K562 (cell line): ENCODE measurements at regions not wholly inside any gene's neighbourhood (a gene's known extent, or its start where the extent isn't known, plus 50 kb on each side); places are given as distances from the start of the nearest gene placed in this dataset.

Experiments used
- ATAC-seq: fragments of 200-7000 bp; cut with Tn5 transposase; 3 replicates; pipeline ENCODE4 v1.9.1; 2020; ENCODE audit warnings: moderate library complexity
- BruUV-seq: library from RNA; stranded (reverse); fragments of 400-500 nt; replicated peaks from 2 replicates; lab custom pipeline; 2021; lab: Mats Ljungman, UMichigan
- CTCF ChIA-PET: fragments of 300-600 bp; formaldehyde crosslinking; extraction: SDS; loops from one replicate; lab custom pipeline; 2021; ENCODE audit warnings: low intra/inter-chr PET ratio; lab: Yijun Ruan, JAX
- POLR2A ChIA-PET: fragments of 300-600, 350-650 bp; sonication (Branson Sonifier 250); formaldehyde crosslinking; extraction: SDS; loops from one replicate; lab custom pipeline; 2021; ENCODE audit warnings: antibody characterized with exemption, inconsistent platforms; lab: Yijun Ruan, JAX
- DNase-seq, 4 experiments: peaks; one replicate each; pipeline versions ENCODE4 v3.0.0 to v3.0.0-alpha.2; 2011 to 2018; ENCODE audit warnings: low spot score in 3 of 4, mixed read lengths in 3 of 4; ENCODE audit errors: extremely low read depth in 1 of 4
- FAIRE-seq: peaks from 2 replicates; lab custom pipeline; 2011; peaks lifted over from hg19 to GRCh38; lab: Jason Lieb, UNC
- H2AFZ ChIP-seq: 2 replicates; pipeline ENCODE4 v1.6.0; 2011; ENCODE audit warnings: low read depth, low read length, control low read depth, inconsistent platforms
- H3K27ac ChIP-seq: fragments of 200-600 bp; 3 replicates; pipeline ENCODE4 v1.8.0; 2011; ENCODE audit warnings: low read depth, mild to moderate bottlenecking, control low read depth, inconsistent platforms, low read length, moderate library complexity, mixed read lengths; ENCODE audit errors: extremely low read depth
- H3K27me3 ChIP-seq, 2 experiments: fragments of 300-600 bp in 1 of 2; 2 replicates in 1 of 2; 3 replicates in 1 of 2; pipeline versions ENCODE4 v1.6.0 to v1.8.0; 2011; ENCODE audit warnings: inconsistent platforms in 2 of 2, low read length in 2 of 2, mild to moderate bottlenecking in 1 of 2, mixed read lengths in 1 of 2, moderate library complexity in 1 of 2; ENCODE audit not compliant: control insufficient read depth in 2 of 2, insufficient read depth in 2 of 2
- H3K36me3 ChIP-seq: fragments of 300-600 bp; 3 replicates; pipeline ENCODE4 v1.8.0; 2011; ENCODE audit warnings: mild to moderate bottlenecking, low read length, inconsistent platforms; ENCODE audit not compliant: control insufficient read depth, insufficient read depth
- H3K4me1 ChIP-seq, 2 experiments: fragments of 200-600 bp in 1 of 2; replicated peaks in 1 of 2; 2 replicates in 1 of 2; 3 replicates in 1 of 2; pipeline versions ENCODE4 v1.5.1 to v1.8.0; 2011; ENCODE audit warnings: inconsistent platforms in 2 of 2, low read length in 2 of 2, mild to moderate bottlenecking in 1 of 2, mixed read lengths in 1 of 2, moderate library complexity in 1 of 2; ENCODE audit not compliant: control insufficient read depth in 2 of 2, insufficient read depth in 2 of 2
- H3K4me2 ChIP-seq: 2 replicates; pipeline ENCODE4 v1.6.1; 2011; ENCODE audit warnings: low read length, control low read depth, inconsistent platforms, mixed read lengths; ENCODE audit not compliant: insufficient read depth
- H3K4me3 ChIP-seq: fragments of 200-600 bp; sonication (generic), shearing (Covaris generic); 2 replicates; pipeline ENCODE4 v1.5.1; 2016; ENCODE audit warnings: control low read depth, inconsistent platforms
- H3K79me2 ChIP-seq: fragments of 200-600 bp; 3 replicates; pipeline ENCODE4 v1.8.0; 2011; ENCODE audit warnings: low read length, inconsistent platforms; ENCODE audit not compliant: control insufficient read depth, insufficient read depth
- H3K9ac ChIP-seq, 2 experiments: 2 replicates each; pipeline versions ENCODE4 v1.6.0 to v1.6.1; 2011; ENCODE audit warnings: low read depth in 2 of 2, low read length in 2 of 2, control low read depth in 1 of 2, inconsistent platforms in 1 of 2, mild to moderate bottlenecking in 1 of 2, mixed read lengths in 1 of 2; ENCODE audit not compliant: insufficient read depth in 1 of 2
- H3K9me1 ChIP-seq: one replicate; pipeline ENCODE4 v1.6.0; 2011; ENCODE audit warnings: inconsistent platforms, mild to moderate bottlenecking, low read length, moderate library complexity; ENCODE audit not compliant: control insufficient read depth, insufficient read depth
- H3K9me3 ChIP-seq: replicated peaks from 2 replicates; pipeline ENCODE4 v1.5.1; 2011; ENCODE audit warnings: low read depth, low read length, inconsistent platforms; ENCODE audit not compliant: control insufficient read depth, insufficient read depth
- H4K20me1 ChIP-seq: replicated peaks from 2 replicates; pipeline ENCODE4 v1.6.1; 2011; ENCODE audit warnings: low read length, inconsistent platforms, mixed read lengths; ENCODE audit not compliant: control insufficient read depth, insufficient read depth
- CTCF ChIP-seq, 3 experiments: IDR thresholded peaks in 2 of 3; conservative IDR thresholded peaks in 1 of 3; 2 replicates each; pipeline ENCODE4 v1.5.1; 2011 to 2012; ENCODE audit warnings: low read length in 3 of 3, mild to moderate bottlenecking in 3 of 3, control low read depth in 2 of 3, improper control_type of control experiment in 1 of 3, inconsistent platforms in 1 of 3, low read depth in 1 of 3, mixed read lengths in 1 of 3, moderate library complexity in 1 of 3; ENCODE audit not compliant: insufficient read depth in 2 of 3
- NR2C1 ChIP-seq, 2 experiments: fragments of 450-650 bp; IDR thresholded peaks; 2 replicates each; pipeline ENCODE4 v1.6.1; 2017; ENCODE audit warnings: mild to moderate bottlenecking in 2 of 2, antibody characterized with exemption in 1 of 2, inconsistent platforms in 1 of 2, missing compliant biosample characterization in 1 of 2, missing genetic modification characterization in 1 of 2
- in situ Hi-C: fragments of 300-500 bp; cut with MboI; formaldehyde crosslinking; loops from 4 replicates; pipeline ENCODE4 v1.15.0; 2018; ENCODE audit warnings: inconsistent platforms, mixed read lengths
- intact Hi-C: fragments of 100-400 bp; cut with micrococcal nuclease; formaldehyde crosslinking; loops from 2 replicates; pipeline ENCODE4 v1.14.2; 2022

GRCh38 chr9:33645706-33646105 is 121.7 kb downstream of the ANKRD18B start:
- no peak for FAIRE-seq
- CTCF ChIA-PET: interaction anchor here (0.6 kb wide), 1 partner anchor 21 kb away, joined by 3 read pairs; no protein-coding TSS in a partner anchor
- intact Hi-C loops: no loop called here

More at GRCh38 chr9:33645706-33646105, 121.7 kb downstream of the ANKRD18B start:
- Histone ChIP-seq H4K20me1 (no peaks in the 10 kb centered on the region), H3K9me3 (no peaks in the 10 kb centered on the region), H3K9ac (no peak overlapping the region), H3K79me2 (no peaks in the 10 kb centered on the region), H3K27me3 (peaks cover 2 to 5% of the 10 kb centered on the region in 2 experiments; a peak in 4 of 5 replicates), H3K36me3 (no peaks in the 10 kb centered on the region), H3K27ac (no peak overlapping the region), H3K4me3 (no peak overlapping the region), H3K4me1 (no peaks in the 10 kb centered on the region), H3K9me1 (no peaks in the 10 kb centered on the region), H2AFZ (no peak overlapping the region), H3K4me2 (no peak overlapping the region)
- ATAC-seq (no peak), DNase-seq (no peak)
- POLR2A ChIA-PET: no interaction called here
- in situ Hi-C loops: no loop called here
- BruUV-seq: no TSS peak
- no peak for TF ChIP-seq NR2C1 (IDR thresholded peaks at IDR 0.05)
- TF ChIP-seq NR2C1 (tag; IDR thresholded peaks at IDR 0.05): no peak
- peak in 1 of 3 experiments; percentile 17; a peak in 1 of 6 replicates for TF ChIP-seq CTCF (IDR thresholded peaks at IDR 0.05 in 2 of 3, conservative IDR thresholded peaks at IDR 0.05 in 1 of 3; ENCODE audit: insufficient read depth in 2 of 3, low read depth in 1 of 3, low read length in 3 of 3)
